H1 (cell line): ENCODE measurements at regions not wholly inside any gene's neighbourhood (a gene's known extent, or its start where the extent isn't known, plus 50 kb on each side); places are given as distances from the start of the nearest gene placed in this dataset.

ENCODE experiments used
- CTCF ChIA-PET: fragments of 300-600 bp; sonication (Branson Sonifier 250); formaldehyde crosslinking; loops from one replicate; lab custom pipeline; 2021; ENCODE audit not compliant: partially characterized antibody; lab: Charles Lee
- POLR2A ChIA-PET: fragments of 300-600 bp; sonication (Branson Sonifier 250); formaldehyde crosslinking; loops from one replicate; lab custom pipeline; 2021; ENCODE audit warnings: inconsistent platforms; ENCODE audit not compliant: partially characterized antibody; lab: Charles Lee
- DNase-seq, 2 experiments: peaks; one replicate each; pipeline versions ENCODE4 v3.0.0 to v3.0.0-alpha.2; 2010 to 2022; ENCODE audit warnings: low spot score in 2 of 2, low read depth in 1 of 2, mixed read lengths in 1 of 2
- FAIRE-seq: peaks from 2 replicates; lab custom pipeline; 2011; peaks lifted over from hg19 to GRCh38; lab: Jason Lieb, UNC
- H2AFZ ChIP-seq: 2 replicates; pipeline ENCODE4 v1.8.1; 2012; ENCODE audit warnings: low read length, inconsistent platforms
- H2AK5ac ChIP-seq: 2 replicates; pipeline ENCODE4 v1.6.1; 2013; ENCODE audit warnings: low read depth, low read length
- H2BK120ac ChIP-seq: replicated peaks from 2 replicates; pipeline ENCODE3; 2013; ENCODE audit warnings: low read depth, low read length, inconsistent platforms
- H2BK12ac ChIP-seq: 2 replicates; pipeline ENCODE4 v1.6.1; 2013; ENCODE audit warnings: low read depth, low read length
- H2BK15ac ChIP-seq: 2 replicates; pipeline ENCODE4 v1.6.1; 2013; ENCODE audit warnings: low read length
- H2BK20ac ChIP-seq: 2 replicates; pipeline ENCODE4 v1.6.1; 2013; ENCODE audit warnings: low read length
- H2BK5ac ChIP-seq: 2 replicates; pipeline ENCODE4 v1.6.1; 2013; ENCODE audit warnings: low read depth, low read length
- H3K14ac ChIP-seq: 2 replicates; pipeline ENCODE4 v1.6.1; 2013; ENCODE audit warnings: inconsistent platforms; ENCODE audit not compliant: insufficient read length
- H3K18ac ChIP-seq: 2 replicates; pipeline ENCODE4 v1.6.1; 2013; ENCODE audit warnings: low read length; ENCODE audit errors: extremely low read depth
- H3K23ac ChIP-seq: 2 replicates; pipeline ENCODE4 v1.6.1; 2013; ENCODE audit warnings: inconsistent platforms; ENCODE audit not compliant: insufficient read length
- H3K23me2 ChIP-seq: 2 replicates; pipeline ENCODE4 v1.6.1; 2013; ENCODE audit warnings: low read depth, low read length
- H3K27ac ChIP-seq: 2 replicates; pipeline ENCODE4 v1.6.1; 2011; ENCODE audit warnings: low read depth, low read length, inconsistent platforms
- H3K27me3 ChIP-seq, 4 experiments: replicated peaks in 1 of 4; 1 replicate in 1 of 4; 2 replicates in 3 of 4; pipeline versions ENCODE4 v1.6.1 to v1.8.1; 2011 to 2013; ENCODE audit warnings: low read length in 3 of 4, mild to moderate bottlenecking in 3 of 4, inconsistent platforms in 2 of 4, mixed read lengths in 2 of 4, moderate library complexity in 1 of 4; ENCODE audit not compliant: control insufficient read depth in 3 of 4, insufficient read depth in 3 of 4; ENCODE audit errors: extremely low read depth in 1 of 4
- H3K36me3 ChIP-seq, 4 experiments: 2 replicates each; pipeline versions ENCODE4 v1.6.1 to v1.8.1; 2011 to 2013; ENCODE audit warnings: mild to moderate bottlenecking in 4 of 4, low read length in 3 of 4, moderate library complexity in 2 of 4, control low read depth in 1 of 4, inconsistent platforms in 1 of 4; ENCODE audit not compliant: insufficient read depth in 4 of 4, control insufficient read depth in 2 of 4
- H3K4ac ChIP-seq: replicated peaks from 2 replicates; pipeline ENCODE3; 2013; ENCODE audit warnings: low read length, low read depth, mixed read lengths, inconsistent platforms; ENCODE audit not compliant: insufficient read length
- H3K4me1 ChIP-seq, 4 experiments: replicated peaks in 1 of 4; 1 replicate in 1 of 4; 2 replicates in 3 of 4; pipeline versions ENCODE4 v1.6.1 to v1.8.1; 2011 to 2013; ENCODE audit warnings: low read length in 3 of 4, inconsistent platforms in 2 of 4, mixed read lengths in 1 of 4; ENCODE audit not compliant: insufficient read depth in 4 of 4, control insufficient read depth in 3 of 4
- H3K4me2 ChIP-seq, 2 experiments: 2 replicates each; pipeline versions ENCODE4 v1.6.1 to v1.8.1; 2011 to 2013; ENCODE audit warnings: low read depth in 2 of 2, low read length in 2 of 2, control low read depth in 1 of 2, inconsistent platforms in 1 of 2, mild to moderate bottlenecking in 1 of 2; ENCODE audit not compliant: insufficient read depth in 1 of 2
- H3K4me3 ChIP-seq, 4 experiments: fragments of 200-600, 300-600 bp in 1 of 4; sonication (generic), shearing (Covaris generic), sonication (Bioruptor Twin) in 1 of 4; 2 replicates each; pipeline versions ENCODE4 v1.5.1 to v1.8.1; 2011 to 2016; ENCODE audit warnings: low read length in 4 of 4, low read depth in 3 of 4, control low read depth in 2 of 4, inconsistent platforms in 2 of 4, mild to moderate bottlenecking in 2 of 4, mixed read lengths in 1 of 4, moderate library complexity in 1 of 4; ENCODE audit not compliant: insufficient read depth in 2 of 4; ENCODE audit errors: extremely low read depth in 1 of 4
- H3K56ac ChIP-seq: replicated peaks from 2 replicates; pipeline ENCODE3; 2013; ENCODE audit warnings: low read depth, mild to moderate bottlenecking, mixed read lengths, low read length, inconsistent platforms; ENCODE audit not compliant: insufficient read length
- H3K79me1 ChIP-seq: 2 replicates; pipeline ENCODE4 v1.6.1; 2013; ENCODE audit warnings: low read depth, low read length, control low read depth
- H3K79me2 ChIP-seq, 2 experiments: 2 replicates each; pipeline versions ENCODE4 v1.6.1 to v1.8.1; 2012 to 2013; ENCODE audit warnings: low read length in 2 of 2, mild to moderate bottlenecking in 2 of 2, inconsistent platforms in 1 of 2; ENCODE audit not compliant: insufficient read depth in 2 of 2, control insufficient read depth in 1 of 2
- H3K9ac ChIP-seq, 4 experiments: replicated peaks in 1 of 4; 1 replicate in 1 of 4; 2 replicates in 3 of 4; pipeline versions ENCODE4 v1.6.1 to v1.8.1; 2011 to 2013; ENCODE audit warnings: low read depth in 3 of 4, low read length in 3 of 4, control low read depth in 2 of 4, mild to moderate bottlenecking in 2 of 4, moderate library complexity in 2 of 4, inconsistent platforms in 1 of 4; ENCODE audit errors: extremely low read depth in 1 of 4
- H3K9me3 ChIP-seq, 2 experiments: 2 replicates each; pipeline versions ENCODE4 v1.6.1 to v1.8.1; 2012 to 2013; ENCODE audit warnings: mild to moderate bottlenecking in 2 of 2, moderate library complexity in 2 of 2, control low read depth in 1 of 2, inconsistent platforms in 1 of 2, low read depth in 1 of 2, low read length in 1 of 2, mixed read lengths in 1 of 2; ENCODE audit not compliant: insufficient read depth in 2 of 2
- H4K20me1 ChIP-seq, 2 experiments: replicated peaks in 1 of 2; 2 replicates each; pipeline versions ENCODE3 to v1.8.1; 2011 to 2013; ENCODE audit warnings: inconsistent platforms in 2 of 2, low read length in 2 of 2, mild to moderate bottlenecking in 1 of 2; ENCODE audit not compliant: insufficient read depth in 2 of 2, control insufficient read depth in 1 of 2
- H4K5ac ChIP-seq: 2 replicates; pipeline ENCODE4 v1.6.1; 2013; ENCODE audit warnings: low read length, low read depth, mixed read lengths, inconsistent platforms; ENCODE audit not compliant: insufficient read length
- H4K8ac ChIP-seq: 2 replicates; pipeline ENCODE4 v1.8.0; 2013; ENCODE audit warnings: mild to moderate bottlenecking, moderate library complexity, low read length, inconsistent platforms; ENCODE audit not compliant: insufficient read depth; ENCODE audit errors: extremely low read depth
- H4K91ac ChIP-seq: replicated peaks from 2 replicates; pipeline ENCODE3; 2013; ENCODE audit warnings: low read length, mixed read lengths, inconsistent platforms; ENCODE audit not compliant: insufficient read length
- CHD2 ChIP-seq: IDR thresholded peaks from 2 replicates; pipeline ENCODE4 v1.6.1; 2012; ENCODE audit warnings: low read length, improper control_type of control experiment
- CREB1 ChIP-seq: IDR thresholded peaks from 2 replicates; pipeline ENCODE4 v1.6.1; 2012; ENCODE audit warnings: inconsistent platforms
- NANOG ChIP-seq: IDR thresholded peaks from 2 replicates; pipeline ENCODE4 v1.6.1; 2011; ENCODE audit warnings: low read length, low read depth, mild to moderate bottlenecking, inconsistent platforms; ENCODE audit not compliant: insufficient read depth, poor library complexity, severe bottlenecking
- PHF8 ChIP-seq: fragments of 200-600 bp; sonication (generic); conservative IDR thresholded peaks from 2 replicates; pipeline ENCODE4 v1.7.1; 2012; ENCODE audit warnings: low read depth, mild to moderate bottlenecking, inconsistent platforms, low read length, moderate library complexity
- POU5F1 ChIP-seq: IDR thresholded peaks from 2 replicates; pipeline ENCODE4 v1.6.1; 2011; ENCODE audit warnings: low read depth, mild to moderate bottlenecking, low read length, moderate library complexity
- SAP30 ChIP-seq: fragments of 300-600 bp; sonication (generic); IDR thresholded peaks from 2 replicates; pipeline ENCODE4 v1.7.1; 2012; ENCODE audit warnings: low read length, moderate library complexity, mild to moderate bottlenecking, inconsistent platforms; ENCODE audit not compliant: insufficient read depth, insufficient replicate concordance
- SP4 ChIP-seq: IDR thresholded peaks from 2 replicates; pipeline ENCODE4 v1.6.1; 2012; ENCODE audit warnings: low read length, inconsistent platforms
- TBP ChIP-seq: IDR thresholded peaks from 2 replicates; pipeline ENCODE4 v1.6.1; 2011; ENCODE audit warnings: low read depth, low read length, improper control_type of control experiment
- WGBS, 2 experiments: shearing (Covaris generic) in 1 of 2; methylation state at CpG; one replicate each; pipeline versions ENCODE4 v1.1.6 to v1.1.7; 2013 to 2015; ENCODE audit warnings: low lambda C conversion rate in 2 of 2, mixed read lengths in 2 of 2, inconsistent platforms in 1 of 2, low coverage in 1 of 2, missing lambda C conversion rate in 1 of 2; ENCODE audit not compliant: insufficient replicate concordance in 2 of 2, insufficient coverage in 1 of 2, insufficient read length in 1 of 2; ENCODE audit errors: extremely low coverage in 1 of 2, missing lambda C conversion rate in 1 of 2; 5-methylcytosine and 5-hydroxymethylcytosine counted together
- TF ChIP-seq, protein P1 (sequence below): IDR thresholded peaks from 2 replicates; pipeline ENCODE4 v1.6.1; 2011; ENCODE audit warnings: low read length, improper control_type of control experiment

DNA sequence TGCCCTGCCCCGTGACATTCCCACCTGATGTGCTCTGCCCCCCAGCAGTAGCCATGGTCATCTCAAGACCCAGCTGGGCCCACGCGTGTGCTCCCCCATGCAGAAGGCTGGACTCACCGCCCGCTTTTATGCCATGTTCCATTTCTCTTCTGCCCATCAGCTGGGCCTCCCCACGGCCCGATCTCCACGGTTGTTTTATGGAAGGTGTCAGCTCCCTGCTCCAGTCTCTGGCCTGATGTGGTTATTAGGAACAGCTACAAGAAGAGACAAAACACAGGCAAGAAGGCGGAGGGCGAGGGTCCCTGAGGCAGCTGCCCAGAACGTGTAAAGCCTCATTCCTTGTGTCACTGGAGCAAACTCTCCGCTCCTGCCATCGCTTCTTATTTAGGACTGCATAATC lies 50.2 kb upstream of the DISP3 start:
- Histone ChIP-seq H3K23me2 (no peaks in the 10 kb centered on the region), H4K5ac (no peak overlapping the region)
- POLR2A ChIA-PET: no interaction called here

More for the DNA sequence above, 50.2 kb upstream of the DISP3 start:
- Histone ChIP-seq H2BK120ac (no peak overlapping the region), H3K79me2 (no peaks in the 10 kb centered on the region), H3K23ac (no peak overlapping the region), H4K8ac (no peak overlapping the region), H3K56ac (no peak overlapping the region), H2AK5ac (no peak overlapping the region), H3K4me2 (no peak overlapping the region), H4K20me1 (no peaks in the 10 kb centered on the region), H2BK12ac (no peak overlapping the region), H3K79me1 (no peaks in the 10 kb centered on the region), H3K4me3 (no peak overlapping the region), H2AFZ (no peak overlapping the region), H3K4ac (no peak overlapping the region), H2BK20ac (no peak overlapping the region), H2BK5ac (no peak overlapping the region), H3K4me1 (peaks cover 0 to 3% (median 0%) of the 10 kb centered on the region in 4 experiments; a peak in 2 of 7 replicates), H3K36me3 (no peaks in the 10 kb centered on the region), H3K27me3 (no peaks in the 10 kb centered on the region), H3K27ac (no peak overlapping the region), H3K14ac (no peak overlapping the region), H4K91ac (no peak overlapping the region), H3K9me3 (no peaks in the 10 kb centered on the region), H3K18ac (no peak overlapping the region), H2BK15ac (no peak overlapping the region), H3K9ac (no peak overlapping the region)
- FAIRE-seq (no peak), DNase-seq (no peak)
- CTCF ChIA-PET: interaction anchor here (0.7 to 1.4 kb wide), 7 partner anchors 14 to 215 kb away, joined by 3 to 4 read pairs (median 3); partner anchors contain the start of gene MTOR
- 86% methylated on average over 13 of the region's 13 CpGs; no CpG with 5 or more reads in 1 of the 2 experiments for WGBS, 2 experiments
- TF ChIP-seq NANOG: no peak
- no peak for TF ChIP-seq CREB1
- no peak for TF ChIP-seq TBP
- TF ChIP-seq, protein P1, sequence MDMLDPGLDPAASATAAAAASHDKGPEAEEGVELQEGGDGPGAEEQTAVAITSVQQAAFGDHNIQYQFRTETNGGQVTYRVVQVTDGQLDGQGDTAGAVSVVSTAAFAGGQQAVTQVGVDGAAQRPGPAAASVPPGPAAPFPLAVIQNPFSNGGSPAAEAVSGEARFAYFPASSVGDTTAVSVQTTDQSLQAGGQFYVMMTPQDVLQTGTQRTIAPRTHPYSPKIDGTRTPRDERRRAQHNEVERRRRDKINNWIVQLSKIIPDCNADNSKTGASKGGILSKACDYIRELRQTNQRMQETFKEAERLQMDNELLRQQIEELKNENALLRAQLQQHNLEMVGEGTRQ: no peak
- TF ChIP-seq SP4: no peak
- no peak for TF ChIP-seq SAP30
- no peak for TF ChIP-seq CHD2
- no peak for TF ChIP-seq POU5F1
- no peak for TF ChIP-seq PHF8
